ENCODE measurements at regions not wholly inside any gene's neighbourhood (a gene's known extent, or its start where the extent isn't known, plus 50 kb on each side); places are given as distances from the start of the nearest gene placed in this dataset.

DNA sequence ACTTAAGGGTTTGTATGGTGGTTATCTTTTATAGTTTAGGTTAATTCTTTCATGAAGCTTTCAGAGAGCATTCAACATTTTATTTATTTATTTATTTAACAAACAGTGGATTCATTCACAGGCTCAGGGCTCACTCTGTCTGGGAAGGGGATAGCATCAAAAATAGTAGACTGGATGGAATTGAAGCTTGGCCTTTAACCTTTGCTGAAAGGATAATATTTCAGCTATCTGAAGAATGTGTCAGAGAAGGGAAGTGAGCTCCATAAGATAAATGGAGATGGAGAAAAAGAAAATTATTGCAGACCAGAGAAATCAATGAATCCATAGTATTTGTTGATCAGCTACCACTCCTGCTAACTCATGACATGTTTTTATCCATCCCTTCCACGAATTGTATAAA, 305.6 kb downstream of the COG6 start:
- no peaks in the 10 kb centered on the region for H3K27me3 ChIP-seq
- no peaks in the 10 kb centered on the region for H3K36me3 ChIP-seq
- H3K9me3 ChIP-seq, result no peaks in the 10 kb centered on the region
- TF ChIP-seq, protein P1, sequence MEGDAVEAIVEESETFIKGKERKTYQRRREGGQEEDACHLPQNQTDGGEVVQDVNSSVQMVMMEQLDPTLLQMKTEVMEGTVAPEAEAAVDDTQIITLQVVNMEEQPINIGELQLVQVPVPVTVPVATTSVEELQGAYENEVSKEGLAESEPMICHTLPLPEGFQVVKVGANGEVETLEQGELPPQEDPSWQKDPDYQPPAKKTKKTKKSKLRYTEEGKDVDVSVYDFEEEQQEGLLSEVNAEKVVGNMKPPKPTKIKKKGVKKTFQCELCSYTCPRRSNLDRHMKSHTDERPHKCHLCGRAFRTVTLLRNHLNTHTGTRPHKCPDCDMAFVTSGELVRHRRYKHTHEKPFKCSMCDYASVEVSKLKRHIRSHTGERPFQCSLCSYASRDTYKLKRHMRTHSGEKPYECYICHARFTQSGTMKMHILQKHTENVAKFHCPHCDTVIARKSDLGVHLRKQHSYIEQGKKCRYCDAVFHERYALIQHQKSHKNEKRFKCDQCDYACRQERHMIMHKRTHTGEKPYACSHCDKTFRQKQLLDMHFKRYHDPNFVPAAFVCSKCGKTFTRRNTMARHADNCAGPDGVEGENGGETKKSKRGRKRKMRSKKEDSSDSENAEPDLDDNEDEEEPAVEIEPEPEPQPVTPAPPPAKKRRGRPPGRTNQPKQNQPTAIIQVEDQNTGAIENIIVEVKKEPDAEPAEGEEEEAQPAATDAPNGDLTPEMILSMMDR (IDR thresholded peaks at IDR 0.05), result no peak
- TF ChIP-seq POLR2A (IDR thresholded peaks at IDR 0.05), result no peak
- no peak for TF ChIP-seq EP300 (IDR thresholded peaks at IDR 0.05)
- no peaks in the 10 kb centered on the region for H3K4me1 ChIP-seq (ENCODE audit: insufficient read depth)
- no peak for DNase-seq
- no peak overlapping the region for H3K4me3 ChIP-seq
- WGBS, 3 donors, result 72 to 81% (median 80%) methylated on average over 1 of the region's 1 CpG
- no peak overlapping the region for H3K27ac ChIP-seq
- intact Hi-C loops (cut with DNase I), result no loop called here

DNA sequence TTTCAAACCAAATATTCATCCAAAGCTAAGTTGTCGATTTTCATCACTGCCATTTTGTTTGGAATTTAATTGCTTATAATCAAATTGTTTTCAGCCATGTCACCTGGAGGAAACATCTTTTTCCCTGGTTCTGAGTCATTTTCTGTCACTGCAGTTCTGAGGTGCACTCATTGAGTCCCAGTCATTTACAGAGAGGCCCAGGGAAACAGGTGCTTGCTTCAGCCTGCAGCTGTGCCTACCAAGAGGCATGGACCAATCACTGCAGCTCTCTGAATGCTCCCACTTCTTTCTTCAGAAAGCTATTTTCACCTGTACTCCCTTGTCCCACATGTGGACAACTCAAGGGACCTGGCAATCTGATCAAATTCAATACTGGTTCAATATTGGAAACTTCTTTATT, 308.1 kb downstream of the COG6 start:
- TF ChIP-seq POLR2A (IDR thresholded peaks at IDR 0.05), result no peak
- no peak for TF ChIP-seq EP300 (IDR thresholded peaks at IDR 0.05)
- TF ChIP-seq, protein P1 (IDR thresholded peaks at IDR 0.05), result no peak
- H3K9me3 ChIP-seq, result no peaks in the 10 kb centered on the region
- DNase-seq, result no peak
- H3K27ac ChIP-seq, result no peak overlapping the region
- intact Hi-C loops (cut with DNase I), result no loop called here
- 82 to 93% (median 89%) methylated on average over 1 of the region's 1 CpG for WGBS, 3 donors
- H3K4me1 ChIP-seq (ENCODE audit: insufficient read depth), result no peaks in the 10 kb centered on the region
- no peaks in the 10 kb centered on the region for H3K36me3 ChIP-seq
- H3K27me3 ChIP-seq, result no peaks in the 10 kb centered on the region
- H3K4me3 ChIP-seq, result no peak overlapping the region

DNA sequence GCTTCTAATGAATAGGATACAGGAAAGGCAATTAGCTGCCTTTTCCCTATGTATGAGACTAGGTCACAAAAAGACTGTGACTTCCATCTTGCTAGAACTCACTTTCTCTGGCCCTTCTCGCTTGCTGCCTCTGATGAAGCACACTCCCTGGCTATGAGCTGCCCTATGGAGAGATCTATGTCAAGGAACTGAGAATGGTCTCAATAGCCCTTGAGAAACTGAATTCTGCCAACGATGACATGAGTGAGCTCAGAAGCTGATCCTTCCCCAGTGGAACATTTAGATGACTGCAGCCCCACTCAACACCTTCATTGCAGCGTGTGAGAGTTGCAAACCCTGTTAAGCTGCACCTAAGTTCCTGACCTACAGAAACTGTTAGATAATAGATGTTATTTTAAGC, 309.8 kb downstream of the COG6 start:
- TF ChIP-seq EP300 (IDR thresholded peaks at IDR 0.05) (no peak), POLR2A (IDR thresholded peaks at IDR 0.05) (no peak)
- TF ChIP-seq, protein P1 (IDR thresholded peaks at IDR 0.05), result no peak
- H3K27me3 ChIP-seq, result no peaks in the 10 kb centered on the region
- no peak overlapping the region for H3K27ac ChIP-seq
- intact Hi-C loops (cut with DNase I), result no loop called here
- 74 to 92% (median 77%) methylated on average over 3 of the region's 3 CpGs for WGBS, 3 donors
- H3K4me3 ChIP-seq, result no peak overlapping the region
- H3K4me1 ChIP-seq (ENCODE audit: insufficient read depth), result no peaks in the 10 kb centered on the region
- DNase-seq, result no peak
- no peaks in the 10 kb centered on the region for H3K9me3 ChIP-seq
- no peaks in the 10 kb centered on the region for H3K36me3 ChIP-seq

DNA sequence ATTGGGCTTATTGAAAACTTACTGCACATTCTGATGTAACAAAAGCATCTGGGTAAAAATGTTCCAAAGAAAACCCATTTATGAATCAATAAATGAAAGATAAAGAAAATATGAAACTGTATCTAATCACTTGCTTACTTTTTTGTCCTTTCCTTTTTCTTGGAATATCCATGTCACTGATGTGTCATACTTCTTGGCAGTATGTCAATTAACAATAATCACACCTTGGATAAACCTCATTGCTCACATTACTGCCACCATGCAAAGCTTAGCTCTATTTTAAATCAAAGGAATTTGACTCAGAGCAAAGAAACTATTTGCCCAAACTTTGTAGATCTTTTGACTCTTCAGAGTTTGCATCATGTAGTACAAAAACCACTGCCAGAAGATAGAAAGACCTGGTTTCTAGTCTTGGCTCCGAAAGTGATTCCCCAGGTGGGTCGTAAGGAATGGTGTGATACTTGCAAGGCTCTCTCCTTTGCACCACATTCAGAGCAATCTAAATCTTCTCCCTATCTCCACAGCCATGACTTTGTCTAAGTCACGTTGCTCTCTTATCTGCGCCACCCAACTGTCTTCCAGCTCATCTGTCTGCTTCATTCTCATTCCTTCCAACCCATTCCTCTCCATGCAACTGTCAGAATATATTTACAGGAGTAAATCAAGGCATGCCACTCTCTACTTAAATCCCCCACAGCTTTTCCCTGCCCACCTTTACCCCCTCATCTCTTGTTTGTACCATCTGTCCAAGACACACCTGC, 311.9 kb downstream of the COG6 start:
- WGBS, 3 donors, result 87 to 93% (median 92%) methylated on average over 4 of the region's 4 CpGs
- DNase-seq, result no peak
- Histone ChIP-seq H3K27me3 (no peaks in the 10 kb centered on the region), H3K36me3 (no peaks in the 10 kb centered on the region), H3K9me3 (no peaks in the 10 kb centered on the region), H3K4me1 (ENCODE audit: insufficient read depth) (no peaks in the 10 kb centered on the region), H3K4me3 (no peak overlapping the region), H3K27ac (no peak overlapping the region)
- TF ChIP-seq, protein P1 (IDR thresholded peaks at IDR 0.05), result no peak
- TF ChIP-seq POLR2A (IDR thresholded peaks at IDR 0.05) (no peak), EP300 (IDR thresholded peaks at IDR 0.05) (no peak)
- intact Hi-C loops (cut with DNase I), result no loop called here
